Putamen (tissue), 1 donor: ENCODE measurements at regions not wholly inside any gene's neighbourhood (a gene's known extent, or its start where the extent isn't known, plus 50 kb on each side); places are given as distances from the start of the nearest gene placed in this dataset.
"Not testable (repeated sequence)": the region's sequence is repeated elsewhere in the genome, so short reads cannot be mapped to it uniquely, and the experiment has no call there.

Experiments used
- DNase-seq: peaks from one replicate; pipeline ENCODE4 v3.0.0-alpha.2; 2016; ENCODE audit warnings: low spot score

DNA sequence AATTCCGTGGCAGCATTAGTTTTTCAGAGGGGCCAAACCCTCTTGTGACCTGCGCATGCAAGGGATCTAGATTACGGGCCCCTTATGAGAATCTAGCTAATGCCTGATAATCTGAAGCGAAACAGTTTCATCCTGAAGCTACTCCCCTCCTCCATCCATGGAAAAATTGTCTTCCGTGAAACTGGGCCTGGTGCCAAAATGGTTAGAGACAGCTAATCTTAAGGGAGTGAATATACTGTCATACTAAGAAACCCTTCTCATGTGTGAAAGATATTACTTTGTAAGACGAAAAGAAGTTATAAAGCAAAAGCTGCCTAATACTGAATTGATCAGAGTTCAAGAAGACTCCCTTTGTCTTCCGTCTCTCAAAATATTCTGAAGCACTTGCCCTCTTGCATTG is 166.3 kb downstream of the DUSP10 start:
- DNase-seq, result no peak

DNA sequence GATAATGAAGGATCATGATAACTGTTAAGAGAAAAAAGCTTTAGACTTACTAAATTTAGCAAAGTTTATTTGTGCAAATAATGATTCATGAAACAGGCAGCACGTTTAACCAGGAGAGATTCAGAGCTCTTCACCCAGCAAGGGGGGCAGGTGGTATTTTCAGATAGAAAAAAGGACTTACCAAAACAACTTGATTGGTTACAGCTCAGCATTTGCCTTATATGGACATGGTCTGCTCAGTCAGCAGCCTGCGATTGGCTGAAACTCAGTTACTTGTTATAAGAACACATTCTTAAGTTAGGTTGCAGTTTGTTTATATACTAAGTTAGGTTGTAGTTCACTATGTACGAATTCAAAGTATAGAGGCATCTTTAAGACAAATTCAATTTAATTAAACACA is 165.6 kb downstream of the DUSP10 start:
- no peak for DNase-seq

DNA sequence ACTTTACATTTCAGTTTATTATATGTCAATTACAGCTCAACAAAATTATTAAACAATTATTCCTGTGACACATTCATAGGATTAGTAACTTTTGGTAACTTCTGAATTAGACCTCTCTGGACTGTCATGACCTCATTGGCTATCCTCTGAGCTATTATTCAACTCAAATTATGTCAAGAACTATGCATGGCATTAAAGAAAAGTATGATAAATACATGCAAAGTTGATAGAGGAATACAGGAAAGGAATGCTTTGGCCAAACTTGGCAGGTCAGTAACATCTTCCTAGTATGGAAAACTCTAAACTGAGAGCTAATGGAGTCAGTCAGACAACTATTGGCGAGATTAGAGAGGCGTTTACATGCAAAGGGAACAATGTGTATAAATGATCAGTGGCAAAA is 158.4 kb downstream of the DUSP10 start:
- no peak for DNase-seq

DNA sequence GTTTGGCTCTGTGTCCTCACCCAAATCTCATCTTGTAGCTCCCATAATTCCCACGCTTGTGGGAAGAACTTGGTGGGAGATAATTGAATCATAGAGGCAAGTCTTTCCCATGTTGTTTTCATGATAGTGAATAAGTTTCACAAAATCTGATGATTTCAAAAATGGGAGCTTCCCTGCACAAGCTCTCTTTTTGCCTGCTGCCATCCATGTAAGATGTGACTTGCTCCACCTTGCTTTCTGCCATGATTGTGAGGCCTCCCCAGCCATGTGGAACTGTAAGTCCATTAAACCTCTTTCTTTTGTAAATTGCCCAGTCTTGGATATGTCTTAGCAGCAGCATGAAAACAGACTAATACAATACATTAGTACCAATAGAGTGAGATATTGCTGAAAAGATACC is 154.9 kb downstream of the DUSP10 start:
- DNase-seq, result not testable (repeated sequence)

DNA sequence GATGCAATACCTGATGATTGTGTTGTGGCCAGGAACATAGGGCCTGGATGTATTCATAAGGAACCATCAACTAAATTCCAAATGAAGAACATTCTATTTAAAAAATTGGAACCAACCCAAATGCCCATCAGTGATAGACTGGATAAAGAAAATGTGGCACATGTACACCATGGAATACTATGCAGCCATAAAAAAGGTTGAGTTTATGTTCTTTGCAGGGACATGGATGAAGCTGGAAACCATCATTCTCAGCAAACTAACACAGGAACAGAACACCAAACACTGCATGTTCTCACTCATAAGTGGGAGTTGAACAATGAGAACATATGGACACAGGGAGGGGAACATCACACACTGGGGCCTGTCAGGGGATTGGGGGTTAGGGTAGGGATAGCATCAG is 150.6 kb downstream of the DUSP10 start:
- DNase-seq, result not testable (repeated sequence)

DNA sequence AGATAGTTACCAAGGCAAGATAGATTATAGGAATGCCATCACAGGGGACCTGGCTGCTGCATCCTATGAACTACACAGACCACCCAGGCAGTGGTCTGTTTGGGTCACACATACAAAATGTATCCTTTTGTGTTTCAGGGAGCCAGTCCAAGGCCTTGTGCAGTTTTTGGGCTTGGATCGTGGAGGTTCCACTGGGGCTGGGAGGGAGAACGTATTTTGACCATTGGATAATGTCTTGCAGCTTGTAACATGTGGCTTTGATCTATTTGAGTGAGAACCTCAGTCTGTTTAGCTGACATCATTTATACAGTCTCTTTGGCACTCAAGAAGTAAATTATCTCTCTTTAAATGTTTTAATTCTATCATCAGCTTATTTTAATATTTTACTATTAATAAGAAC is 147.3 kb downstream of the DUSP10 start:
- DNase-seq, result no peak

DNA sequence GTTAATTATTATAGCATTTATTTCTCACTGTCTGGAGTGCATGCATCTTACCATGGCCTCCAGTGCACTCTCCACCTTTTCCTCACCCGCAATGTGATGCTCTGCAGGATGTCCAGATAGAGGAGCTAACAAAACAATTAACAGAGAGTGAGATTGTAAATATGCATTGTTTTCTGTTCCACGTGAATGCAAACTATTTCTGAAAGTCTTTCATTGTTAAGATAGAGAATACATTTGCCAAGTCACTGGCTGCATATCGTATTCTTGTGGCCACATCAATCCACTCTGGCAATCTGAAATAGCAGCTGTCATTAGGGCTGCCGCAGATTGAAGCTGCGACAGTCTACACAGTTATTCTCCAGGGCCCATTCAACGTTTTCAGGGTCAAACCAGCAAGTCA is 143.8 kb downstream of the DUSP10 start:
- DNase-seq, result peak; percentile 78

DNA sequence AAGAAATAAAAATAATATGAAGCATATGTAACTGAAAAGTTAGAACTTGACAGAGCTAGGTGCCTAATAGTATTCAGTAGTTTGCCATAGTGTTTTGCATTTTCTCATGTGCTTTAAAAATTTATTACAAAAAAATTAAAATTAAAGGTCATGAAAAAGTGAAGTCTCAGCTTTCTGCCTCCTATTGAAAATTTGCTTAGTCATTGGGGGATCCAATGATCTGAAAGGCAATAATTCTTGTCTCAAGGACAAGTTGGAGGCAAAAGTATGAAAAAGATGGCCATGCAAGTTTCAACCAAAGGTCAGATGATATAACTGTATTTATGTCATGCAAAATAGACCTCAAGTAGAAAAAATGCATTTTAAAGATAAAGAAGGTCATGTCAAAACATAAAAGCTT is 140.7 kb downstream of the DUSP10 start:
- no peak for DNase-seq

DNA sequence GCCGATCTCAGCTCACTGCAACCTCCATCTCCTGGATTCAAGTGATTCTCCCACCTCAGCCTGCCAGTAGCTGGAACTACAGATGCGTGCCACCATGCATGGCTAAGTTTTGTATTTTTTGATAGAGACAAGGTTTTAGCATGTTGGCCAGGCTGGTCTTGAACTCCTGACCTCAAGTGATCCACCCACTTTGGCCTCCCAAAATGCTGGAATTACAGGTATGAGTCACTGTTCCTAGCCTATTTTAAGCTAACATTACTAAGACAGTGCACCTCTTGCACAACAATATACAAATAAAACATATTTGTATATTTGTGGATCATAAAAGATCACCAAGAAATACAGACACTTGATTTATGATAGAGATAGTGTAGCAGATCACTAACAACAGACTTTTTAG is 139.1 kb downstream of the DUSP10 start:
- no peak for DNase-seq

DNA sequence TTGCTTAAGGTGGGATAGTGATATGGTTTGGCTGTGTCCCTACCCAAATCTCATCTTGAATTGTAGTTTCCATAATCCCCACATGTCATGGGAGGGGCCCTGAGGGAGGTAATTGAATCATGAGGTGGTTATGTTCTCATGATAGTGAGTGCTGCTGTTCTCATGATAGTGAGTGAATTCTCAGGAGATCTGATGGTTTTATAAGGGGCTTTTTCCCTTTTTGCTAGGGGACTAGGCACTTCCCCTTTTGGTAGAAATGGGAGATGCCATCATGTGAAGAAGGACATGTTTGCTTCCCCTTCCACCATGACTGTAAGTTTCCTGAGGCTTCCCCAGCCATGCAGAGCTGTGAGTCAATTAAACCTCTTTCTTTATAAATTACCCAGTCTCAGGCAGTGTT is 137.5 kb downstream of the DUSP10 start:
- not testable (repeated sequence) for DNase-seq

DNA sequence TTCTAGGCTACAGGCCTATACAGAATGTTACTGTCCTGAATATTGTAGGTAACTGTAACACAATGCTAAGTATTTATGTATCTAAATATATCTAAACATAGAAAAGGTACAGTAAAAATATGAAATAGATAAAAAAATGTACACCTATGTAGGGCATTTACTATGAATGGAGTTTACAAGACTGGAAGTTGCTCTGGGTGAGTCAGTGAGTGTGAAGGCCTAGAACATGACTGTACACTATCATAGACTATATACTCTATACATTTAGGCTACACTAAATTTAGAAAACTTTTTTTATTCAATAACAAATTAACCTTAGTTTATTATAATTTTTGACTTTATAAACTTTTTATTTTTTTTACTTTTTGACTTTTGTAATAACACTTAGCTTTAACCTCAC is 136.9 kb downstream of the DUSP10 start:
- DNase-seq, result no peak

DNA sequence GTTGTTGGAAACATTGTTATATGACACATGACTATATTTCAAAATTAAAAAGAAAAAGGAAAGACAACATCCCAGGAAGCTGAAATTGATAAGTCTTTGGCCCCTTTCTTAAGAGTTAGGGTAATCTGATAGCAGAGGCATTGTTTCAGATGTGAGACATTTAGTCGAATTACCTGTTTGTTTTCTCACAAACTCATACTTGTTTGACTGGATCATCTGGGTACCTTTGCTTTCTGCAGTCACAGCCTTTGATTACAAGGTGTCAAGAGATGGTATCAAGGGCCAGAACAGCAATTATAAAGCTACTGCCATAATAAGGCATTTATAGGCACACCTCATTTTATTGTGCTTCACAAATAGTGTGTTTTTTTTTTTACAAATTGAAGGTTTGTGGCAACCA is 136.3 kb downstream of the DUSP10 start:
- no peak for DNase-seq

DNA sequence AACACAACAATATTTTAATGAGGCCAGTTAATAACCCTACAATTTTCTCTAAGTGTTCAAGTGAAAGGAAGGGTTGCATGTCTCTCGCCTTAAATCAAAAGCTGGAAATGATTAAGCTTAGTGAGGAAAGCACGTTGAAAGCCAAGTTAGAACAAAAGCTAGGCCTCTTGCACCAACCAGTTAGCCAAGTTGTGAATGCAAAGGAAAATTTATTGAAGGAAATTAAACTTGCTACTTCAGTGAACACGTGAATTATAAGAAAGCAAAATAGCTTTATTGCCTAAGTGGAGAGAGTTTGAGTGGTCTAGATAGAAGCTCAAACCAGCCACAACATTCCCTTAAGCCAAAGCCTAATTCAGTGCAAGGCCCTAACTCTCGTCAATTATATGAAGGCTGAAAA is 135.6 kb downstream of the DUSP10 start:
- no peak for DNase-seq

DNA sequence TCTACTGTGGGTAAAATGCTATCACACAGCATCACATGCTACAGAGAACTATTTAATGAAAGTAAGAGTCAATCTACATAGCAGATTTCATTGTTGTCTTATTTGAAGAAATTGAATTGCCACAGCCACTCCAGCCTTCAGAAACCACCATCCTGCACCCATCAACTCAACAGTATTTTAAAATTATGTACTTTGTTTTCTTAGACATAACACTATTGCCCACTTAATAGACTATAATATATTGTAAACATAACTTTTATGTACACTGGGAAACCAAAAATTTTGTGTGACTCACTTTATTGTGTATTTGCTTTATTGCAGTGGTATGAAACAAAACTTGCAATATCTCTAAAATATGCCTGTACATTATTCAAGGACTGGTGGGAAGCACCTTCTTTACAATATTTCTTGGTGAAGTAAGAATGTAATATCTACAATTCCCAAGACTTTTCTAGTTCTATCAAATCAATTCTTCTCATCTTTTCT is 133.0 kb downstream of the DUSP10 start:
- DNase-seq, result no peak

DNA sequence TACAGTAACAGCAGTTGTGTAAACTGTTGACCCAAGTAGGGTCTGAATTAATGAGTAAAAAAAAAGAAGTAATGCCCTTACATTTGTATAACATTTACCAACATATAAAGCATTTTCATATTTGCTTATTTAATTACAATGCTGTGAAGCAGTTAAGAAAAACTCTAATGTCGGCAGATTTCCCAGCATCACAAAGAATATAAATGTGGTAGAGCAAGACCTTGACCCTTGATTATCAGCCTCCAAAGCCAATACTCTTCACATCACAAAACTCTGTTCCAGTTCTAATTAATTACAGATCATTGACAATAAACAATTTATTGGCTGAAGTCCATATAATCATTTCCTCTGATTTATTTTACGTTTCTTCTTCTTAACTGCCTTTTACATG is 130.2 kb downstream of the DUSP10 start:
- DNase-seq, result no peak

DNA sequence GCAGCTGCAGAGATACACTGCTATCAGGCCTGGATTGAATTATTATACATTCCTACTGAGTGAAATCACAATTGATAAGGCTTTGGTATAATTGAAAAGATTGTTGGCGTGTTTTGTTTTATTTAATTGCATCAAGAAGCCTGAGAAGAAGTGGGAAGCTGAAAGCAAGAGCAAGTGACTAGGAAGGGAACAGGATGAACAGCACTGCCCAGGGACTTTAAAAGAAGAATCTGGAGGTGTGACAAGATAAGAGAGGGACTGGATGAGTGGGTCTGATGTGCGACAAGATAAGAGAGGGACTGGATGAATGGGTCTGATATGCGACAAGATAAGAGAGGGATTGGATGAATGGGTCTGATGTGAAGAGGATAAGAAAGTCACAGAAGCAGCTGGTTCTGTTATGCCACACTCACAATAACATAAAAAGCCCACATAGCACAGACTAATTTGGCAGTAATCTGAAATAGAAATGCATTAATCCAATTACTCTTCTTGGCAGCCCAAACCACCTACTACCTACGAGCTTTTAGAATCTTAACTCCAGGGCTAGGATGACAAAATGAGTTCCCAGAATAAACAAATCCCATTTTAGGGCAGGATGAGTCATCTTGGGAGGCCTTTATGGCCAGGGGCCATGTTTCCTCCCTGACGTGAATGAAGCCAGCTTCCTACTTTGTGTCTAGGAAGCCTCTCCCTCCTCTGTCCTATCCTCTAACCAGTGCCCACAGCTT is 129.7 kb downstream of the DUSP10 start:
- DNase-seq, result no peak

DNA sequence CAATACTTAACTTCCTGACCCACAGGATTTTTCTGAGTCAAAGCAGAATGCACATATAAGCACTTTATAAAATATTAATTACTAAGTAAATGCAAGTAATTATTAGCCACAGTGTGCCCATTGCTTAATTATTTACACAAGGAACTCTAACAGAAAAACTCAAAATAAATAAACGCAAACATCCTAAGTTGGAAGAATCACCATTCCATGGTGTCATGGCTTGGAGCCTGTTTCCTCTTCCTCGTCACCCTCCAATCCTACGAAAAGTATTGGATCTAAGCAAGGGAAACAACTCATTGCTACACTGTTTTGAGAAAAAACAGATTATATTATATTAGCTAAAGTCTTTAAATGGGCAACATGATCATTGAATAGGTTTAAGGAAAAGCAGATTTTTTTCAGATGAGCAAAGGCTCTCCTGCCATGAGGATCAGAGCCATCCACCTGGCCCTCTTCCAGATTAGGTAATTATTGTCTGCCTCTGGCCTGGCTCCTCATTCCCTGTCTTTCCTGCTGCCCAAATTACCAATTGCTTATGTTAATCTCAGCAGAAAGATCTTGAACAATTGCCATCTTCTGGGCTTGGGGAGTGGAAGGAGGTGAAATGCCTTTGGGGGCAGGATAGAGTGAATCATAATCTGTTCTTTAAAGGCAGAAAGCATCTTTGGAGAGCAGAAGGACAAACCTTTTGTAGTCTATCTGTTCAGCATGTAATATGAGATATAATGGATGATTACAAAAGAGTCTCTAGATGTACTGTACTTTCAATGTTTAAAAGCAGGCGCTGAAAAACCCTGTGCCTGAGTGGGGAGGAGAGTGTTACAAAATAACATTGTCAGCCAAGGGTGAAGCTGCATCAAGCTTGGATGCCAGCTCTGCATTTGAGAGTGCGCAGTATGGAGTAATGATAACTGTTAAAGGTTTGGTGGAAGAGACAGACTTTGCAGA is 121.2 kb downstream of the DUSP10 start:
- no peak for DNase-seq

DNA sequence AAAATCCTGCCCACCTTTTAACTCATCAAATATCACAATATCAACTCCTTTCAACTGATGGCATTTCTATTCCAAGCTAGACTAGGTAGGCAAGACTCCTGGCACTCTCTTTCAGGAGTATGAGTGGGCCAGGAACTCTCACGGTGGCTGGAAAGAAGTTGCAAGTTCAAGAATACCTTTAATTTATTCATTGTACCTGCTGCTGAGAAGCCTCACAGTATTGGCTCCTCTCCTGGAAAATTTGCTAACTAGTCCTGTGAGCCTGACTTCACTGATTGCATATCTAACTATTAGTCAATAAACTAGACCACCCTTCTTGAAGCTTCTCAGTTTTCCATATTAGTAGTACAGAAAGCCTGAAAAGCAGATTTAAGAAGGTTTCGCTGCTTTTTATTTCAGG is 120.2 kb downstream of the DUSP10 start:
- DNase-seq, result no peak

DNA sequence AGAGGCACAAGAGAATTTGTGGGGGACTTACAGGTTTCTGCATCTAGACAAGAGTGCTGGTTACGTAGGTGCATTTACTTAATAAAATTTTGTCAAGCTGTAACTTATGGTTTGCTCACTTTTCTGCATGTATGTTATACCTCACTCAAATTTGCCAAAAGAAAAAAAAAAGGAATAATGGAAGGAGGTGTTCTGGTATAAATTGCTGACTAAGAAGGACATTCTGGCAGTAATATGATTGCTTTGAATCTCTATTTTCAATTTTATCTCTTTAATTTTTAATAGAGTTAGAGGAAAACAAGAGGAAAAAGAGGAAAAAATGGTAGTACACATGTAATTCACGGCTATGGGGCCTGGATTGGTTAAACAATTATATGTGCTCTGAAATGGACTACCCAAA is 119.5 kb downstream of the DUSP10 start:
- DNase-seq, result no peak

DNA sequence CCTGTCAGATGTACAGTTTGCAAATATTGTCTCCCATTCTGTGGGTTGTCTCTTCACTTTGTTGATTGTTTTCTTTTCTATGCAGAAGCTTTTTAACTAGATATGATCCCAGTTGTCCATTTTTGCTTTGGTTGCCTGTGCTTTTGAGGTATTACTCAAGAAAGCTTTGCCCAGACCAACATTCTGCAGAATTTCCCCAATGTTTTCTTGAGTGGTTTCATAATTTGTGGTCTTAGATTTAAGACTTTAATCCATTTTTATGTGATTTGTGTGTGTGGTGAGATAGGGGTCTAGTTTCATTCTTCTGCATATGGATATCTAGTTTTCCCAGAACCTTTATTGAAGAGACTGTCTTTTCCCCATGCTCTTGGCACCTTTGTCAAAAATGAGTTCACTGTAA is 116.9 kb downstream of the DUSP10 start:
- no peak for DNase-seq

DNA sequence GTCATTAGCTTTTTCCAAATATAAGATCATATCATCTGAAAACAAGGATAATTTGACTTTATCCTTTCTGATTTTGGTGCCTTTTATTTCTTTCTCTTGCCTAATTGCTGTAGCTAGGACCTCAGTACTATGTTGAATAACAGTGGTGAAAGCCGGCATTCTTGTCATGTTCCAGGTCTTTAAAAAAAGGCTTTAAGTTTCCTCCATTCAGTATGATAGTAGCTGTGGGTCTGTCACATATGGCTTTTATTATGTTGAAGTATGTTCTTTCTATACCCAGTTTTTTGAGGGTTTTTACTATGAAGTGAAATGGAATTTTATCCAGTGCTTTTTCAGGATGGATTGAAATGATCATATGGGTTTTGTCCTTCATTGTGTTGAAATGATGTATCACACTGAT is 115.8 kb downstream of the DUSP10 start:
- no peak for DNase-seq

DNA sequence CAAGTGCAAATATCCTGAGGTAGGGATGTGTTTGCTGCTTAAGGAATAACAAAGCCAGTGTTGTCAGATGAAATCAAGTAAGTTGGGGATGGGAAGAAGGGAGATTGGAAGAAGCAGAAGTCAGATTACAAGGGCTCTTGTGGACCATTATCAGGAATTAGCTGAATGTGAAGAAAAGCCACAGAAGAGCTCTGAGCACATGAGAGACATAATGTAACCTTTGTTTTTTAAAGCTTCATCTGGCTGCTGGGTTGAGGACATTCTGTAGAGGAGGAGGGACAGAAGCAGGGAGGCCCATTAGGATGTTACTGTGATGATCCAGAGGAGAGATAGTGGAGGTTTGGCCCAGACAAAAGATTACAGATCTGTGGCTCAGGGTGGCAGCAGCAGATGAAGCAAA is 111.7 kb downstream of the DUSP10 start:
- DNase-seq, result no peak

DNA sequence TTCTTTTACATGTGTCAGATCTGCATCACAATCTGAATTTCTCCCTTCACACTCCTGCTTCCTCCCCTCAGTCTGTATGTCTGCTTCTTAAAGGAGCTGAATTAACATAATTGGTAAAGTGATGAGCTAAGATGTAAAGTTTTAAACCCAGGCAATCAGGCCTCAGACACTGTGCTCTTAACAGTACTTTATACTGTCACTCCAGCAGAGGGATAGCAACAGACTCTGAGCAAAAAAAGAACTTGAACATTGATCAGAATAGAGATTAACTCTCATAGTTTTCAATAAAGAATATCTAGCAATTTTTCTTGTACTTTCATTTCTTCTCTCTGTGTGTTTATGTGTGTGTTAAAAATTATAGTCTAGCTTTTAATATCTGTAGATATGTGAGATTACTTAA is 110.3 kb downstream of the DUSP10 start:
- no peak for DNase-seq
